IPS-18a (cell line): ENCODE measurements at regions not wholly inside any gene's neighbourhood (a gene's known extent, or its start where the extent isn't known, plus 50 kb on each side); places are given as distances from the start of the nearest gene placed in this dataset.

Experiments used
- H3K27ac ChIP-seq: one replicate; pipeline ENCODE4 v1.5.1; 2013; ENCODE audit warnings: low read length
- H3K27me3 ChIP-seq: one replicate; pipeline ENCODE4 v1.6.1; 2013; ENCODE audit warnings: mild to moderate bottlenecking, low read length; ENCODE audit not compliant: control insufficient read depth, insufficient read depth
- H3K36me3 ChIP-seq: one replicate; pipeline ENCODE4 v1.6.1; 2013; ENCODE audit warnings: low read depth, low read length; ENCODE audit not compliant: control insufficient read depth
- H3K4me1 ChIP-seq: one replicate; pipeline ENCODE4 v1.6.1; 2013; ENCODE audit warnings: low read depth, low read length; ENCODE audit not compliant: control insufficient read depth
- H3K4me3 ChIP-seq: one replicate; pipeline ENCODE4 v1.5.1; 2013; ENCODE audit warnings: low read length
- H3K9ac ChIP-seq: one replicate; pipeline ENCODE4 v1.6.1; 2013; ENCODE audit warnings: mild to moderate bottlenecking, low read length, moderate library complexity
- H3K9me3 ChIP-seq: one replicate; pipeline ENCODE4 v1.6.1; 2013; ENCODE audit warnings: low read depth, low read length; ENCODE audit not compliant: control insufficient read depth

- H3K27ac ChIP-seq, result no peak overlapping the region
- no peak overlapping the region for H3K4me3 ChIP-seq
- H3K4me1 ChIP-seq, result no peaks in the 10 kb centered on the region
- H3K9ac ChIP-seq, result no peak overlapping the region
- H3K9me3 ChIP-seq, result no peaks in the 10 kb centered on the region
- H3K27me3 ChIP-seq, result no peaks in the 10 kb centered on the region
- H3K36me3 ChIP-seq, result no peaks in the 10 kb centered on the region
Measured at GRCh38 chr10:2761971-2762370, 305.4 kb upstream of the PFKP start.

GRCh38 chr10:2761311-2761710 is 306.0 kb upstream of the PFKP start:
- Histone ChIP-seq H3K4me3 (no peak overlapping the region), H3K27me3 (no peaks in the 10 kb centered on the region), H3K36me3 (no peaks in the 10 kb centered on the region)

GRCh38 chr10:2760736-2761135 is 306.6 kb upstream of the PFKP start:
- Histone ChIP-seq H3K27me3 (no peaks in the 10 kb centered on the region), H3K4me3 (no peak overlapping the region), H3K9ac (no peak overlapping the region), H3K27ac (no peak overlapping the region), H3K36me3 (no peaks in the 10 kb centered on the region), H3K9me3 (no peaks in the 10 kb centered on the region), H3K4me1 (no peaks in the 10 kb centered on the region)

More at GRCh38 chr10:2761311-2761710, 306.0 kb upstream of the PFKP start:
- Histone ChIP-seq H3K9me3 (no peaks in the 10 kb centered on the region), H3K4me1 (no peaks in the 10 kb centered on the region), H3K9ac (no peak overlapping the region), H3K27ac (no peak overlapping the region)

- H3K4me3 ChIP-seq, result no peak overlapping the region
- no peaks in the 10 kb centered on the region for H3K4me1 ChIP-seq
- no peaks in the 10 kb centered on the region for H3K36me3 ChIP-seq
- no peaks in the 10 kb centered on the region for H3K27me3 ChIP-seq
- no peaks in the 10 kb centered on the region for H3K9me3 ChIP-seq
- no peak overlapping the region for H3K27ac ChIP-seq
- H3K9ac ChIP-seq, result no peak overlapping the region
Measured at GRCh38 chr10:2759233-2759632, 308.1 kb upstream of the PFKP start.

- H3K27ac ChIP-seq, result no peak overlapping the region
- no peaks in the 10 kb centered on the region for H3K9me3 ChIP-seq
- no peak overlapping the region for H3K4me3 ChIP-seq
- H3K36me3 ChIP-seq, result no peaks in the 10 kb centered on the region
- no peaks in the 10 kb centered on the region for H3K27me3 ChIP-seq
- no peak overlapping the region for H3K9ac ChIP-seq
- no peaks in the 10 kb centered on the region for H3K4me1 ChIP-seq
Measured at GRCh38 chr10:2754943-2755342, 312.4 kb upstream of the PFKP start.

- Histone ChIP-seq H3K4me1 (no peaks in the 10 kb centered on the region), H3K27me3 (no peaks in the 10 kb centered on the region), H3K27ac (no peak overlapping the region), H3K9ac (no peak overlapping the region), H3K36me3 (no peaks in the 10 kb centered on the region), H3K4me3 (no peak overlapping the region), H3K9me3 (no peaks in the 10 kb centered on the region)
Measured at GRCh38 chr10:2748287-2748686, 319.1 kb upstream of the PFKP start.

GRCh38 chr10:2746638-2747037 is 320.7 kb upstream of the PFKP start:
- Histone ChIP-seq H3K27me3 (no peaks in the 10 kb centered on the region), H3K9me3 (no peaks in the 10 kb centered on the region), H3K36me3 (no peaks in the 10 kb centered on the region), H3K9ac (no peak overlapping the region), H3K4me3 (no peak overlapping the region), H3K4me1 (no peaks in the 10 kb centered on the region), H3K27ac (no peak overlapping the region)

GRCh38 chr10:2745666-2746065 is 321.7 kb upstream of the PFKP start:
- Histone ChIP-seq H3K9ac (no peak overlapping the region), H3K36me3 (no peaks in the 10 kb centered on the region), H3K4me1 (no peaks in the 10 kb centered on the region), H3K27me3 (no peaks in the 10 kb centered on the region), H3K4me3 (no peak overlapping the region), H3K9me3 (no peaks in the 10 kb centered on the region), H3K27ac (no peak overlapping the region)

GRCh38 chr10:2744547-2745200 is 322.7 kb upstream of the PFKP start:
- no peak overlapping the region for H3K4me3 ChIP-seq
- no peak overlapping the region for H3K9ac ChIP-seq
- H3K36me3 ChIP-seq, result no peaks in the 10 kb centered on the region
- no peaks in the 10 kb centered on the region for H3K9me3 ChIP-seq
- H3K27ac ChIP-seq, result no peak overlapping the region
- H3K4me1 ChIP-seq, result no peaks in the 10 kb centered on the region
- H3K27me3 ChIP-seq, result no peaks in the 10 kb centered on the region

- Histone ChIP-seq H3K9me3 (no peaks in the 10 kb centered on the region), H3K27ac (no peak overlapping the region), H3K9ac (no peak overlapping the region), H3K4me1 (peaks cover 5% of the 10 kb centered on the region), H3K36me3 (no peaks in the 10 kb centered on the region), H3K4me3 (no peak overlapping the region), H3K27me3 (no peaks in the 10 kb centered on the region)
Measured at GRCh38 chr10:2734603-2735002, 332.7 kb upstream of the PFKP start.

GRCh38 chr10:2733278-2733963 is 333.9 kb upstream of the PFKP start:
- Histone ChIP-seq H3K27me3 (no peaks in the 10 kb centered on the region), H3K4me3 (no peak overlapping the region), H3K9ac (no peak overlapping the region), H3K9me3 (no peaks in the 10 kb centered on the region), H3K27ac (no peak overlapping the region), H3K36me3 (no peaks in the 10 kb centered on the region), H3K4me1 (peaks cover under 1% of the 10 kb centered on the region)

GRCh38 chr10:2731940-2732339 is 335.4 kb upstream of the PFKP start:
- H3K36me3 ChIP-seq, result no peaks in the 10 kb centered on the region
- H3K27ac ChIP-seq, result no peak overlapping the region
- H3K9me3 ChIP-seq, result no peaks in the 10 kb centered on the region
- no peak overlapping the region for H3K4me3 ChIP-seq
- no peaks in the 10 kb centered on the region for H3K27me3 ChIP-seq
- H3K4me1 ChIP-seq, result no peaks in the 10 kb centered on the region
- H3K9ac ChIP-seq, result no peak overlapping the region
